Stomach (tissue), 8 donors: ENCODE measurements at regions not wholly inside any gene's neighbourhood (a gene's known extent, or its start where the extent isn't known, plus 50 kb on each side); places are given as distances from the start of the nearest gene placed in this dataset.

Source experiments
- DNase-seq, 2 donors: peaks; one replicate each; pipeline versions ENCODE4 v3.0.0 to v3.0.0-alpha.2; 2013 to 2019
- H3K27ac ChIP-seq, 5 donors: fragments of 200-600 bp in 4 of 5; sonication (generic) in 4 of 5; one replicate each; pipeline ENCODE4 v1.5.1; 2013 to 2019; ENCODE audit warnings: mild to moderate bottlenecking in 1 of 5, moderate library complexity in 1 of 5
- H3K27me3 ChIP-seq, 3 donors: fragments of 200-600 bp; sonication (generic); one replicate each; pipeline ENCODE4 v1.5.1; 2017 to 2019; ENCODE audit warnings: mixed run types in 1 of 3
- H3K36me3 ChIP-seq, 4 donors: fragments of 200-600 bp; sonication (generic); 1 replicate in 3 of 4; 2 replicates in 1 of 4; pipeline ENCODE4 v1.5.1; 2016 to 2019
- H3K4me1 ChIP-seq, 4 donors: fragments of 200-600 bp; sonication (generic); one replicate each; pipeline ENCODE4 v1.5.1; 2016 to 2019
- H3K4me3 ChIP-seq, 4 donors: fragments of 200-600 bp; sonication (generic) in 3 of 4; one replicate each; pipeline ENCODE4 v1.5.1; 2016 to 2019; ENCODE audit warnings: mild to moderate bottlenecking in 1 of 4
- H3K9me3 ChIP-seq, 4 donors: fragments of 200-600 bp; sonication (generic); one replicate each; pipeline ENCODE4 v1.5.1; 2016 to 2019
- CTCF ChIP-seq, 7 experiments: fragments of 450-650 bp in 4 of 7; fragments of 200-600 bp in 3 of 7; sonication (generic) in 3 of 7; IDR thresholded peaks; one replicate each; pipeline ENCODE4 v1.5.1; 2016 to 2019; ENCODE audit warnings: antibody characterized with exemption in 7 of 7, control low read depth in 2 of 7, mild to moderate bottlenecking in 1 of 7
- EP300 ChIP-seq: sonication (generic); formaldehyde crosslinking; IDR thresholded peaks from one replicate; pipeline ENCODE4 v1.6.1; 2017; ENCODE audit warnings: antibody characterized with exemption
- POLR2A ChIP-seq, 4 donors: fragments of 450-650 bp; IDR thresholded peaks; one replicate each; pipeline ENCODE4 v1.6.1; 2016; ENCODE audit warnings: antibody characterized with exemption in 4 of 4, control low read depth in 2 of 4, mild to moderate bottlenecking in 1 of 4, moderate library complexity in 1 of 4
- POLR2AphosphoS5 ChIP-seq, 3 donors: sonication (generic); formaldehyde crosslinking; IDR thresholded peaks; one replicate each; pipeline ENCODE4 v1.6.1; 2016; ENCODE audit warnings: antibody characterized with exemption in 3 of 3
- WGBS, 5 donors: extraction: QIAGEN DNeasy Blood & Tissue Kit in 3 of 5; methylation state at CpG; one replicate each; pipeline versions ENCODE4 v1.1.5 to v1.1.7; 2013 to 2018; 5-methylcytosine and 5-hydroxymethylcytosine counted together
- intact Hi-C: fragments of 100-400 bp; cut with DNase I; formaldehyde crosslinking; loops from one replicate; pipeline ENCODE4 v1.15.1; 2023; ENCODE audit warnings: low total_unique reads
- donor health status: healthy with polysubstance abuse.
- donor health status: Bipolar disorder and iron deficiency.
- donor health status: healthy.

GRCh38 chr16:54842743-54843423 is 87.8 kb upstream of the IRX5 start:
- no peak for DNase-seq
- intact Hi-C loops, result no loop called here
- WGBS, 5 donors, result 89 to 95% (median 92%) methylated on average over 5 of the region's 5 CpGs

GRCh38 chr16:54829691-54830090 is 101.0 kb upstream of the IRX5 start:
- Histone ChIP-seq H3K36me3 (no peaks in the 10 kb centered on the region), H3K9me3 (peaks cover 4 to 14% (median 10%) of the 10 kb centered on the region in 4 donors), H3K4me3 (no peak overlapping the region), H3K4me1 (no peaks in the 10 kb centered on the region), H3K27me3 (no peaks in the 10 kb centered on the region), H3K27ac (no peak overlapping the region)
- WGBS, 5 donors, result 91 to 98% (median 94%) methylated on average over 11 to 26 of the region's 26 CpGs
- TF ChIP-seq POLR2A (IDR thresholded peaks at IDR 0.05), result no peak
- TF ChIP-seq POLR2AphosphoS5 (IDR thresholded peaks at IDR 0.05), result no peak
- no peak for TF ChIP-seq CTCF (IDR thresholded peaks at IDR 0.05)
- no peak for TF ChIP-seq EP300
- intact Hi-C loops, result no loop called here
- DNase-seq, result no peak

More at GRCh38 chr16:54842743-54843423, 87.8 kb upstream of the IRX5 start:
- TF ChIP-seq POLR2AphosphoS5 (IDR thresholded peaks at IDR 0.05), result no peak
- no peak for TF ChIP-seq CTCF (IDR thresholded peaks at IDR 0.05)
- no peak for TF ChIP-seq POLR2A (IDR thresholded peaks at IDR 0.05)
- TF ChIP-seq EP300, result no peak
- Histone ChIP-seq H3K9me3 (peaks cover 0 to 22% (median 17%) of the 10 kb centered on the region in 4 donors), H3K27me3 (no peaks in the 10 kb centered on the region), H3K4me1 (no peaks in the 10 kb centered on the region), H3K4me3 (no peak overlapping the region), H3K36me3 (no peaks in the 10 kb centered on the region), H3K27ac (no peak overlapping the region)

- Histone ChIP-seq H3K4me1 (no peaks in the 10 kb centered on the region), H3K9me3 (no peaks in the 10 kb centered on the region), H3K27me3 (peaks cover 0 to 9% (median 0%) of the 10 kb centered on the region in 3 donors), H3K4me3 (no peak overlapping the region), H3K27ac (no peak overlapping the region), H3K36me3 (no peaks in the 10 kb centered on the region)
- 57 to 69% (median 64%) methylated on average over 4 of the region's 4 CpGs for WGBS, 5 donors
- DNase-seq, result no peak
- intact Hi-C loops, result no loop called here
- TF ChIP-seq POLR2AphosphoS5 (IDR thresholded peaks at IDR 0.05), result no peak
- TF ChIP-seq EP300, result no peak
- TF ChIP-seq CTCF (IDR thresholded peaks at IDR 0.05), result no peak
- TF ChIP-seq POLR2A (IDR thresholded peaks at IDR 0.05), result no peak
Measured at GRCh38 chr16:54822892-54823291, 107.8 kb upstream of the IRX5 start.

GRCh38 chr16:54822492-54822891 is 108.2 kb upstream of the IRX5 start:
- H3K4me3 ChIP-seq, result no peak overlapping the region
- no peaks in the 10 kb centered on the region for H3K9me3 ChIP-seq
- intact Hi-C loops, result no loop called here
- H3K4me1 ChIP-seq, result no peaks in the 10 kb centered on the region
- no peak overlapping the region for H3K27ac ChIP-seq
- no peak for DNase-seq
- peaks cover 0 to 11% (median 0%) of the 10 kb centered on the region in 3 donors for H3K27me3 ChIP-seq
- TF ChIP-seq POLR2AphosphoS5 (IDR thresholded peaks at IDR 0.05) (no peak), CTCF (IDR thresholded peaks at IDR 0.05) (no peak), POLR2A (IDR thresholded peaks at IDR 0.05) (no peak), EP300 (no peak)
- no peaks in the 10 kb centered on the region for H3K36me3 ChIP-seq
- 78 to 90% (median 86%) methylated on average over 5 of the region's 5 CpGs for WGBS, 5 donors
